Esophagus squamous epithelium (tissue), 5 donors: ENCODE measurements at regions not wholly inside any gene's neighbourhood (a gene's known extent, or its start where the extent isn't known, plus 50 kb on each side); places are given as distances from the start of the nearest gene placed in this dataset.

Experiments used
- DNase-seq: peaks from one replicate; lab custom pipeline; 2025; lab: John Stamatoyannopoulos, UW
- H3K27ac ChIP-seq, 4 donors: fragments of 200-600 bp; sonication (generic); one replicate each; pipeline ENCODE4 v1.5.1; 2016 to 2019; ENCODE audit warnings: mild to moderate bottlenecking in 1 of 4
- H3K27me3 ChIP-seq, 4 donors: fragments of 200-600 bp; sonication (generic); 1 replicate in 3 of 4; 2 replicates in 1 of 4; pipeline versions ENCODE4 v1.5.1 to v1.6.0; 2017 to 2021; ENCODE audit warnings: antibody characterized with exemption in 1 of 4
- H3K36me3 ChIP-seq, 3 donors: fragments of 200-600 bp; sonication (generic); one replicate each; pipeline ENCODE4 v1.5.1; 2016 to 2019
- H3K4me1 ChIP-seq, 3 donors: fragments of 200-600 bp; sonication (generic); one replicate each; pipeline ENCODE4 v1.5.1; 2017 to 2019
- H3K4me3 ChIP-seq, 4 donors: fragments of 200-600 bp; sonication (generic); 1 replicate in 3 of 4; 2 replicates in 1 of 4; pipeline ENCODE4 v1.5.1; 2016 to 2019; ENCODE audit warnings: mild to moderate bottlenecking in 2 of 4, moderate library complexity in 1 of 4
- H3K9me3 ChIP-seq, 3 donors: fragments of 200-600 bp; sonication (generic); one replicate each; pipeline ENCODE4 v1.5.1; 2016 to 2019
- CTCF ChIP-seq, 6 experiments: fragments of 450-650 bp in 4 of 6; fragments of 200-600 bp in 2 of 6; sonication (generic) in 2 of 6; IDR thresholded peaks; one replicate each; pipeline ENCODE4 v1.5.1; 2016 to 2019; ENCODE audit warnings: antibody characterized with exemption in 6 of 6, mild to moderate bottlenecking in 4 of 6, moderate library complexity in 4 of 6
- POLR2A ChIP-seq, 4 donors: fragments of 450-650 bp; IDR thresholded peaks; one replicate each; pipeline ENCODE4 v1.6.1; 2017; ENCODE audit warnings: antibody characterized with exemption in 4 of 4, mild to moderate bottlenecking in 4 of 4, moderate library complexity in 3 of 4
- WGBS, 2 donors: methylation state at CpG; one replicate each; pipeline ENCODE4 v1.1.5; 2018; 5-methylcytosine and 5-hydroxymethylcytosine counted together
- intact Hi-C: fragments of 100-400 bp; cut with DNase I; formaldehyde crosslinking; loops from one replicate; pipeline ENCODE4 v1.15.0; 2022
- donor health status: DM: yes; HTN: yes; CAD: no.

DNA sequence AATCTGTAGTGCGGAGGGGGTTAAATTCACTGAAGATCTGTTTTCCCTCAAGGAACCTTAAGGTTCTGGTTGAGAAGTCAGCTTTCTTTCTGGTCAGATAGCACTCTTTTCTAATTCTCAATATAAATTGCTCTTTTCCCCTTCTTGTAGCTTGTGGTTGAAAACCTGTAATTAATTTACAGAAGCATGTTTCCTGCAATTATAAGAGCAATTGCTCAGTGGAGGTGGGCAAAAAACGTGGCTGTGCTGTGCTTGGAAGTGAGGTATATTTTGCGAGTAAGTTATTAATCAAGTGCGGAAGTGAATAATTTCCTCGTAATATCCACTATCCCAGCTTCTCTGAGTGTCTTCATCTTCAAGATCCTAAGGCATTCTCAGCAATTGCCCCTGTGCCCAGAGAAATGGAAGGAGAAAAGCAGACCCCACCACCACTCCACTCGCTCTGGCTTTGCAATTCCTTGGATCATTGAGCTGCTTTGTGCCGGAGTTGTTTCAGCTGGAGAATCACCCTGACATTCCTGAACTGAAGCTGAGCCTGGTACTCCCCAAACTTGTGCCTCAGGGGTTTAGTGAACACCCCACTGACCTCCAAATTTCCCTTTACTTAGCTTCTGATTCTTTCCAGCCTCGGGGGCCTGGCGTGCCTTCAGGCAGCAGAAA is 140.6 kb downstream of the LRRC70 start:
- Histone ChIP-seq H3K27me3 (no peaks in the 10 kb centered on the region), H3K4me3 (no peak overlapping the region), H3K4me1 (peaks cover 0 to 7% (median 0%) of the 10 kb centered on the region in 3 donors), H3K27ac (no peak overlapping the region), H3K9me3 (no peaks in the 10 kb centered on the region), H3K36me3 (no peaks in the 10 kb centered on the region)
- WGBS, 2 donors = 72 to 82% methylated on average over 9 of the region's 9 CpGs
- TF ChIP-seq CTCF (IDR thresholded peaks at IDR 0.05) = no peak
- no peak for TF ChIP-seq POLR2A (IDR thresholded peaks at IDR 0.05)
- no peak for DNase-seq
- intact Hi-C loops = no loop called here

- H3K9me3 ChIP-seq = no peaks in the 10 kb centered on the region
- no peak for DNase-seq
- intact Hi-C loops = no loop called here
- no peaks in the 10 kb centered on the region for H3K36me3 ChIP-seq
- H3K4me1 ChIP-seq = peaks cover 0 to 7% (median 0%) of the 10 kb centered on the region in 3 donors
- H3K27ac ChIP-seq = no peak overlapping the region
- H3K27me3 ChIP-seq = no peaks in the 10 kb centered on the region
- H3K4me3 ChIP-seq = no peak overlapping the region
- TF ChIP-seq POLR2A (IDR thresholded peaks at IDR 0.05) (no peak), CTCF (IDR thresholded peaks at IDR 0.05) (no peak)
- WGBS, 2 donors = 80 to 93% methylated on average over 2 of the region's 2 CpGs
Observed at GRCh38 chr5:62718324-62718723, 139.7 kb downstream of the LRRC70 start.

GRCh38 chr5:62717301-62717933 is 138.8 kb downstream of the LRRC70 start:
- Histone ChIP-seq H3K4me3 (no peak overlapping the region), H3K9me3 (no peaks in the 10 kb centered on the region), H3K27ac (no peak overlapping the region), H3K36me3 (no peaks in the 10 kb centered on the region), H3K4me1 (peaks cover 0 to 7% (median 0%) of the 10 kb centered on the region in 3 donors), H3K27me3 (no peaks in the 10 kb centered on the region)
- DNase-seq = no peak
- WGBS, 2 donors = 64 to 68% methylated on average over 2 of the region's 2 CpGs
- intact Hi-C loops = no loop called here
- TF ChIP-seq POLR2A (IDR thresholded peaks at IDR 0.05) (no peak), CTCF (IDR thresholded peaks at IDR 0.05) (no peak)

- no peaks in the 10 kb centered on the region for H3K9me3 ChIP-seq
- no peaks in the 10 kb centered on the region for H3K27me3 ChIP-seq
- no peak for TF ChIP-seq POLR2A (IDR thresholded peaks at IDR 0.05)
- TF ChIP-seq CTCF (IDR thresholded peaks at IDR 0.05) = no peak
- intact Hi-C loops = no loop called here
- no peaks in the 10 kb centered on the region for H3K4me1 ChIP-seq
- no peak overlapping the region for H3K4me3 ChIP-seq
- 54 to 62% methylated on average over 2 of the region's 2 CpGs for WGBS, 2 donors
- H3K27ac ChIP-seq = no peak overlapping the region
- DNase-seq = no peak
- no peaks in the 10 kb centered on the region for H3K36me3 ChIP-seq
Observed at GRCh38 chr5:62714296-62714695, 135.7 kb downstream of the LRRC70 start.

- Histone ChIP-seq H3K9me3 (peaks cover 0 to 12% (median 0%) of the 10 kb centered on the region in 3 donors), H3K4me3 (no peak overlapping the region), H3K36me3 (no peaks in the 10 kb centered on the region), H3K4me1 (peaks cover 0 to 4% (median 0%) of the 10 kb centered on the region in 3 donors), H3K27me3 (no peaks in the 10 kb centered on the region), H3K27ac (no peak overlapping the region)
- 80% methylated on average over 1 of the region's 1 CpG for WGBS, 2 donors
- DNase-seq = no peak
- intact Hi-C loops = no loop called here
- no peak for TF ChIP-seq CTCF (IDR thresholded peaks at IDR 0.05)
- no peak for TF ChIP-seq POLR2A (IDR thresholded peaks at IDR 0.05)
Observed at GRCh38 chr5:62708481-62709325, 130.1 kb downstream of the LRRC70 start.
